Stimulated activated CD8-positive, alpha-beta memory T cell treated with anti-CD3 and anti-CD28 coated beads, Interleukin-12 subunit alpha, Interleukin-12 subunit beta, amount 100 ng/mL, for 24 hours (primary cell): ENCODE measurements at regions not wholly inside any gene's neighbourhood (a gene's known extent, or its start where the extent isn't known, plus 50 kb on each side); places are given as distances from the start of the nearest gene placed in this dataset.

ENCODE experiments used
- DNase-seq: peaks from one replicate; pipeline ENCODE4 v3.0.0-alpha.2; 2020; ENCODE audit errors: extremely low read depth

DNA sequence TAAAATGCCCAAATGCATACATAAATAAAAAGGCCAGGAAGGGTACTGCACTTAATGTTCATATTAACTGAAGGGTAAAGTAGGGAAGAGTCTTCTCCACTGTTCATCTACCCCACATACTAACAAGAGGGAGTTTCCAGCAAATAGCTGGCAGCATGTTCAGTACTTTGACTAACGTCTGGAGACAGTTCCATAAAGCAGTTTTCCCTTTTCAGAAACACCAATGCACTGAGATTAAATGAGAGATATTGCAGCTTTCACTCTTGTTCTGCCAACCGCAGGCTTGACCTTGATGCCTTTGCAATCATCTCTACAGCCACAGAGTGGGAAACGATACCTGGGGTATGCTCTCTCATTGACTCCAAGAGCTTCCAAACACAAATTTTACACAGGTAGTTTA is 2123.1 kb upstream of the TENM3 start:
- no peak for DNase-seq

DNA sequence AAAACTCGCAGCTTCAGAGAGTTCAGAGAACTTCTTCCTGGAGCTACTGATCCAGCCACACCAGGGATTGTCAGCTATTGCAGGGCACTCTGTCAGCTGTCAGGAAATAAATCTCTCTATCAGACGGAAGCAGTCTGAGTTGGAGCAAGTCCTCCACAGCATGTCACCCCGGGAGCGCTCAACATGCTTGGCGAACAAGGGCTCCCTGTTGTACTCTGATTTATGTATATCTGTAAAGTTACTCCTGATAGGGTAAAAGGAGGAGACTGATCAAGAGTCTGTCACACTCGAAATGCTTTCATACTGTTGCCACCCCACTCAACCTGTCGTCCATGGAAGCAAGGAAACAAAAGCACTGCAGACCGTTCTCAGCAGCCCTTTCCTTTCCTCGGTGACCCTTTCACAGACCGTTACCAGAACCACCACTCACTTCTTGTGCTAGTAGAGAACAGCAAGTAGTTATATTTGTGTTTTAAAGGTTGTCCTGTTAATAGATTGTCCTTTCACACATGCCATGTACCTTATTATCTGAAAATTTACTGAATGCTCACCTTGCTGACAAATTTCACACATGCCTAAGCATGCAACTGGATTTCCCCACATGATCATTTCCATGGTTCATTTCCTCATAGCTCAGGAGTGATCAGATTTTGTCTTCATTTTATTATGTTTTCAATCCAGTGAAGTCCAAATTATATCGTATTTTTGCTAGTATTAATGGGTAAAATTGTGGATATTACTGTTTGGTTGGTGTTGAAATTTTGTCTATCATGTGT is 2108.9 kb upstream of the TENM3 start:
- no peak for DNase-seq

GRCh38 chr4:180141734-180142133 is 2101.5 kb upstream of the TENM3 start:
- no peak for DNase-seq

- DNase-seq = no peak
Observed at GRCh38 chr4:180148737-180149136, 2094.5 kb upstream of the TENM3 start.

DNA sequence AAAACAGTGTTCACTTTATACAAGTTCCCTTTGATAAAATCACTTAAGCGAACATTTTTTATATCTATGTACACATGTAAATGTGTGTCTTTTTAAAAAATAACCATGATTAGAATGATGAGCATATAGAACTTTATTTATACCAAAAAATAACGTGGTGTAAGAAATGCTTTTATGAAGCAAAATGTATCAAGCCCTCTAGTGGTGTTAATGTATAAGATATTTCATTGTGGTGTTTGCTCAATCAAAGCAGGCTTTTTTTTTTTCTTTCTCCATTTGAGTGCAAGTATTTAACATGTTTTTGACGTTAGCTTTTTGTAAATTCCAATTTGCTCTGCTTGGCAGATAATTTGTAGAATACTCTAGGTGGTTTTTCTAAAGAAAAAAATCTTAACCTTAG is 2092.4 kb upstream of the TENM3 start:
- no peak for DNase-seq

DNA sequence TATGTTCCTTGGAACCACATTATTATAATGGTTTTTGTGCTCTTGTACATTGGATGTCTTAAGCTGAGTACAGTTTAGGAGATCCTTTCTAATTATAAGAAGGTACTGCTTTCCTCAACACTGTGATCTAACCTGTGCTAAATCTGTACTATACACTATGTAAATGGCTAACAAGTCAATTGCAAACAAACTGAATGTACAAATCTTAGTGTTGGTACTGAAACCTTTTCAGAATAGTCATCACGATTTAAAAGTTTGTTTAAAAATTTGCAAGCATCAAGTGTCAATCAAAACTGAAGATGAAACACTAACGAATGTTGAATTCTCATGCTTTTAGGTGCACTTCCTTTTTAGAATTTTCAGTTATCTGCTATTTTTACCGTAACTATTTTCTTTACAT is 2090.4 kb upstream of the TENM3 start:
- no peak for DNase-seq

DNA sequence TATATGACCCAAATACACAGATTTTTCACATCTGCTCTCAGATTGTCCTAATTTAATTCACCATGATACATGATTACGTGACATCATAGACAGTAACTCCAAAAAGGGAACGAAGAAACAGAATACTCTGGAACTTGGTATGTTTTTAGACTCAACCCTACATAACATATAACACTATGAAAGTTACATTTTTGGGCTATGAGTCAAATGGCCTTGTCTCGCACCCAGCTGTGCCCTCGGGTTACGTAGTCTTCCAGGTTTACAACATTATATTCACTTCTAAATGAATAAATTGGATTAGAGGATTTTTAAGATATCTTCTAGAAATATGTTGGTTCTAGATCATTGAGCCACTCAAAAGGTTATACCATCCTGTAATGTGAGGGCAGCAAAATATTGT is 2089.6 kb upstream of the TENM3 start:
- DNase-seq = no peak

GRCh38 chr4:180156684-180157083 is 2086.5 kb upstream of the TENM3 start:
- DNase-seq = no peak

GRCh38 chr4:180160195-180160983 is 2082.8 kb upstream of the TENM3 start:
- no peak for DNase-seq

GRCh38 chr4:180164799-180165198 is 2078.4 kb upstream of the TENM3 start:
- no peak for DNase-seq

DNA sequence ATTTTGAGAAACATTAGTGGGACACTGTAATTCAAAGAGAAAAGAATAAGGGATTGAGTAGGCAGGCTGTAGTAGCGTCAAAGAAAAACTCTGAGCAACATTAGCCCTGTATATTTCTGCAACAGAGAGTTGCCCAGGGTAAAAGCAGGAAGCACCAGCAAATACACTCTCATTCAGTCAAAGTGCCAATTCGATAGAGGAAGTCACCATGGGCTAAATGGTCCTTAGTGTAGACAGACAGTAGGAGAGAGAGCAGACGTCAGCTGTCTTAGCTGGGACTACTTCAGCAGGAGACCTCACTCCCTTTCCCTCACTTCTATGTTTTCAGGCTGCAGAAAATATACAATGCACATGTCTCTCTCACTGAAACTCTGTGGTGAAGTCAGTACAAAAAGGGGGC is 2073.8 kb upstream of the TENM3 start:
- no peak for DNase-seq

- no peak for DNase-seq
Observed at GRCh38 chr4:180169966-180170365, 2073.2 kb upstream of the TENM3 start.

DNA sequence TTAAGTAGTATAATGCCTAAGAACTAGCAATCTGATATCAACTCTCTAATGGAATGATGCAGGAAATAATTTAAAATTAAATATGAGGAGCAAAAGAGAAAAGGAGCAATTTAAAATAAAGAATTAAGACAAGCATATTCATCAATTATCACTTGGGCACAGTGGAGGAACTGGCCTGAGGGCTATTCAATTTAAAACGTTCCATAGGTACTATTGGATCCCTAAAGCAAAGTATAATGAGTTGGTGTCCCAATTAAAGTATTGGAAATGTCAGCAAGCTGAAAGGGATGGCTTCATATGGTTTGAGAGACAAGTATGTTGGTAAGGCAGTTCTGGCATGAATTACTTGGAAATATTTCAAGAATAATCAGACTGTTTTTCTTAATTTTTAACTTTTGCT is 2064.1 kb upstream of the TENM3 start:
- DNase-seq = no peak

DNA sequence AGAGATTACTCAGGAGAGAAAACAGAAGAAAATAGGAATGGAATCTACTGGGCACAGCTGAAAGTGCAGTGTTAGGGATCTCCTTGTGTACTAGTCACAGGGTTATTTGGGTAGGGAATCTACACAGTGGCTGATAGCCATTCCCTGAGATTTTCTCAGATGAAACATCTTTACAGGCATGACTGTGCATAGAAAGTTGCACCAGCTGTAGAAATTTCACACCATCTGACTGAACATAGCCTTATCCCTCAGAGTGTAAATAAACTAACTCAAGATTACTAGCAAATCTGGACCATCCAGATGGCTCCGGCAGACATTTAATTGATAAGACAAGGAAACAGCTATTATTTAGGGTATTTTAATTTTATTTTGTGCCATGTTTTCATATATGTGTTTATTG is 2053.5 kb upstream of the TENM3 start:
- no peak for DNase-seq

- DNase-seq = no peak
Observed at GRCh38 chr4:180190382-180190781, 2052.8 kb upstream of the TENM3 start.

DNA sequence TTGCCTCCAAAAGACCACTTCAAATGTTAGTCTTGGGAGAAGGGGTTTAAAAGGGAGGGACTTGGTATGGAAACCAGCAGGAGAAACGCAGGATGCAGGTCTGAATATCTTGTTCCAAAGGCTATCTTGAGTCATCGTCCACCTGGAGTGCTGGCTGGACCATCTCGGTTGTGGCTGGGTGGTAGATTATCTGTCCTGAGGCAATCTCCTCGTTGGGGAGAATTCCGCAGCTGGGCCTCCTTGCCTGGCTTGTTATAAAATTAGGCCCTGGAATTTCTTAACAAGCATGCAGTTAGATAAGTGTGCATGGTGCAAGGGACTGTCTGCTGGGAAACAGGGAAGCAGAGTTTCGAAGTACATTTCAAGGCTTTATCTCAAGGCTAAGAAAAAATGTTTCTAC is 2045.7 kb upstream of the TENM3 start:
- no peak for DNase-seq

- no peak for DNase-seq
Observed at GRCh38 chr4:180203349-180203748, 2039.9 kb upstream of the TENM3 start.

GRCh38 chr4:180205276-180205675 is 2037.9 kb upstream of the TENM3 start:
- no peak for DNase-seq

- no peak for DNase-seq
Observed at GRCh38 chr4:180207921-180208320, 2035.3 kb upstream of the TENM3 start.

- DNase-seq = no peak
Observed at GRCh38 chr4:180217070-180217469, 2026.1 kb upstream of the TENM3 start.

DNA sequence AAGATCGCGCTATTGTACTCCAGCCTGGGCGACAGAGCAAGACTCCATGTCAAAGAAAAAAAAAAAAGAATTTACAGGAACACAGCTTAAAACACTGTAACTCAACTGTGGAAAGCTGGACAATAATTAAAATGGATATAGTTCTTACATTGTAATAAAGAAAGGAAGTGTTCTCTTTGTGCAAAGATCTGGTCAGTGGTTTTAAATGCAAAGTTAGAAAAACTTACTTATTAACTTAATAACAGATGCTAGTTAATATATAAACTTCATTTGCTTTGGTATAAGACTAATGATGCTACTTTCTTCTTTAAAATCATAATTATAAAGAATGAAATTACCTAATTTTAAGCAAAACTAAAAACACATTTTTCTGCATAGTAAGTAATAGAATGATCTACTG is 2024.1 kb upstream of the TENM3 start:
- DNase-seq = no peak

GRCh38 chr4:180225977-180226376 is 2017.2 kb upstream of the TENM3 start:
- DNase-seq = no peak

GRCh38 chr4:180234730-180235129 is 2008.5 kb upstream of the TENM3 start:
- DNase-seq = no peak
